GM12891 (cell line): ENCODE measurements at regions not wholly inside any gene's neighbourhood (a gene's known extent, or its start where the extent isn't known, plus 50 kb on each side); places are given as distances from the start of the nearest gene placed in this dataset.

Experiments used
- DNase-seq: peaks from one replicate; pipeline ENCODE4 v3.0.0; 2011; ENCODE audit warnings: low spot score; ENCODE audit not compliant: insufficient read length
- FAIRE-seq: peaks from 2 replicates; lab custom pipeline; 2011; peaks lifted over from hg19 to GRCh38; lab: Jason Lieb, UNC
- PAX5 ChIP-seq: IDR thresholded peaks from 2 replicates; pipeline ENCODE4 v1.6.1; 2011; ENCODE audit warnings: low read length, moderate library complexity, mild to moderate bottlenecking; ENCODE audit not compliant: insufficient read depth, severe bottlenecking
- POLR2A ChIP-seq: IDR thresholded peaks from 2 replicates; pipeline ENCODE4 v1.6.1; 2011; ENCODE audit warnings: low read depth, low read length, control low read depth
- POLR2AphosphoS5 ChIP-seq: IDR thresholded peaks from 2 replicates; pipeline ENCODE4 v1.6.1; 2011; ENCODE audit warnings: low read depth, low read length, control low read depth
- POU2F2 ChIP-seq: IDR thresholded peaks from 2 replicates; pipeline ENCODE4 v1.6.1; 2011; ENCODE audit warnings: low read depth, mild to moderate bottlenecking, control low read depth, low read length, moderate library complexity
- SPI1 ChIP-seq: IDR thresholded peaks from 2 replicates; pipeline ENCODE4 v1.6.1; 2011; ENCODE audit warnings: low read depth, low read length, control low read depth
- TAF1 ChIP-seq: IDR thresholded peaks from 2 replicates; pipeline ENCODE4 v1.6.1; 2011; ENCODE audit warnings: low read depth, low read length, control low read depth

DNA sequence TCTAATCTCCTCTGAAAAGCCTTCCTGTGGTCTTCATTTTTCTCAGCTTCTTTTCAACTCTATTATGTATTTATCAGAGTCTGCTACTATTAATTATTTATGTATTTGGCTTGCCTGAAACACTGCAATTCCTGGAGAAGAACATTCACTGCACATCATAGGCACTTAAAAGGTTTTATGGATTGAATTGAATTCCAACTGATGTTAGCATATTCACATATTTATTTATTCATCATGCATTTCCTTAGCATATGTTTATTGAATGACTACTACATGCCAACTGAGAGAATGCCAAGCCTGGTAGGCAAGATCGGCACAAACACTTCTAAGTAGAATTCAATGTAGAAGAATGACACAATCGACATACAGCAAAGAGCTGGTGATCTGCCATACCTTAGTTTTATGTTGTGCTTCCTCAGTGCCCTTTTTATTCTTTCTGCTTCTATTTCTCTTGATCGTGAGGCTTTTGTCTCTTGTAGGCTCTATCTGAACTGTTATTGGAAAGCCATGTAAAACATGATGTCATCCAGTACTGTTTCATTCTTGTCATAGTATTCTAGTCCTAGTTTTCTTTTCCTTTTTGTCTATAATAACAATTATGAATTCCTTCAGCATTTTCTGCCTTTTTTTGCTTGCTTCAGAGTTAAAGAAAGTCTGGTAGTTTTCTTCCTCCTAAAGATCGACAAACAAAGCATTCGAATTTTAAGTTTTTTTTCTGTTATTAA, 454.2 kb downstream of the TLE4 start:
- no peak for DNase-seq
- TF ChIP-seq TAF1 (no peak), POLR2AphosphoS5 (no peak), SPI1 (no peak)
- no peak for FAIRE-seq

DNA sequence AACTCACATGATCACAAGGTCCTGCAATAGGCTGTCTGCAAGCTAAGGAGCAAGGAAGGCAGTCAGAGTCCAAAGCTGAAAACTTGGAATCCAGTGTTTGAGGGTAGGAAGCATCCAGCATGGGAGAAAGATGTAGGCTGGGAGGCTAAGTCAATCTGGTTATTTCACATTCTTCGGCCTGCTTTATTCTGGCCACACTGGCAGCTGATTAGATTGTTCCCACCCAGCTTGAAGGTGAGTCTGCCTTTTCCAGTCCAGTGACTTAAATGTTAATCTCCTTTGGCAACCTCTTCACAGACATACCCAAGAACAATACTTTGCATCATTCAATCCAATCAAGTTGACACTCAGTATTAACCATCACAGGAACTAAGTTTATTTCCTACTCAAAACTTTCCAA, 453.4 kb downstream of the TLE4 start:
- TF ChIP-seq TAF1 (no peak), POLR2A (no peak), POU2F2 (no peak)
- no peak for FAIRE-seq
- DNase-seq: no peak

DNA sequence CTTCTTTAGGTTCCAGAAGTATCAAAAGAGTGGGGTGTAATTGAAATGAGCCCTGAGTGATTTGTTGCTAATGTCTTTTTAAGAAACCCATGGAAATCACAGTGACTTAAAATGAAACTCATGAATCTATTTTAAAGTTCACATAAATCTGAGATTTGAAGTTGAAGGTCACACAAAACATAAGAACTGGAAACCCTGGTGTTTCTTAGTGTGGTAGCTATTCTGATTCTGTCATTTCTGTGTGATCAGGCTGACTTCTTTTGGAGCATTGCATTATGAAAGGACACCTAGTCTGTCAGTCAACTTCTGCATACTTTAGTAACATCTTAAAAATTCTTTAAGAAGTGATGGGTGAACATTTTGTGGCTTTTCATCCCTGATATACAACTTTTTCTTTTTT, 448.8 kb downstream of the TLE4 start:
- FAIRE-seq (no peak), DNase-seq (no peak)
- TF ChIP-seq SPI1 (no peak), POU2F2 (no peak), POLR2A (no peak), POLR2AphosphoS5 (no peak), TAF1 (no peak), PAX5 (no peak)

DNA sequence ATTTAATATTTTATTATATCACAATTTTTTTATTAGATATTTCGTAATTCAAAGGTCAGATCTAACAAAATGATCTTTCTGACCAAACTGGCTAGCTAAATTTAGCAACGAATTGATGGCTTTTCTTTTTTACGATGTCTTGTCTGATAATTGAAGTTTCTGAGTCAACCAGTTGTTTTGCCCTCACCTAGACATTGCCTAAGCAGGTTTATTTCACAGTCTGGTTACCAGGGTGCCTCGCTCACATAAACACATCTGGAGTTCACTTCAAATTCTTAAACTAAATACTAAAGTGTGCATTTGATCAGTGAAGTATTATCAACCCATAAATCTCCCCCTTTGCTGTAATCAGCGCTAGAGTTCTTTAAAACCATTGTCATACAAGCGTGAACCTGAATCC, 448.3 kb downstream of the TLE4 start:
- FAIRE-seq (no peak), DNase-seq (no peak)
- TF ChIP-seq PAX5 (no peak), TAF1 (no peak), POLR2A (no peak), POLR2AphosphoS5 (no peak), POU2F2 (no peak), SPI1 (no peak)

DNA sequence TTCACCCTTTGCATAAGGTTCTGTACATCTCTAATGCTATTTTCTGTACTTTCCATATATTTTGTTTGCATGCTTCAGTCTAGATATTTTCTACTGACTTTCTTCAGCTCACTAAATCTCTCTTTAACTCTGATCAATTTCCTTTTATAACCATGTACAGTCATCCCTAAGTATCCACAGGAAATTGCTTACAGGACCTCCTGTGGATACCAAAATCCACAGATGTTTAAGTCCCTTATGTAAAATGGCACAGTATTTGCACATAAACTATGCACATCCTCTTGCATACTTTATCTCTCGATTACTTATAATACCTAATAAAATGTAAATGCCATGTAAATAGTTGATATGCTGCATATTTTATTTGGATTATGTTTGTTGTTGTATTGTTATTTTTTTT, 442.1 kb downstream of the TLE4 start:
- FAIRE-seq (no peak), DNase-seq (no peak)
- TF ChIP-seq POU2F2: no peak
- TF ChIP-seq POLR2A: no peak
- no peak for TF ChIP-seq SPI1

DNA sequence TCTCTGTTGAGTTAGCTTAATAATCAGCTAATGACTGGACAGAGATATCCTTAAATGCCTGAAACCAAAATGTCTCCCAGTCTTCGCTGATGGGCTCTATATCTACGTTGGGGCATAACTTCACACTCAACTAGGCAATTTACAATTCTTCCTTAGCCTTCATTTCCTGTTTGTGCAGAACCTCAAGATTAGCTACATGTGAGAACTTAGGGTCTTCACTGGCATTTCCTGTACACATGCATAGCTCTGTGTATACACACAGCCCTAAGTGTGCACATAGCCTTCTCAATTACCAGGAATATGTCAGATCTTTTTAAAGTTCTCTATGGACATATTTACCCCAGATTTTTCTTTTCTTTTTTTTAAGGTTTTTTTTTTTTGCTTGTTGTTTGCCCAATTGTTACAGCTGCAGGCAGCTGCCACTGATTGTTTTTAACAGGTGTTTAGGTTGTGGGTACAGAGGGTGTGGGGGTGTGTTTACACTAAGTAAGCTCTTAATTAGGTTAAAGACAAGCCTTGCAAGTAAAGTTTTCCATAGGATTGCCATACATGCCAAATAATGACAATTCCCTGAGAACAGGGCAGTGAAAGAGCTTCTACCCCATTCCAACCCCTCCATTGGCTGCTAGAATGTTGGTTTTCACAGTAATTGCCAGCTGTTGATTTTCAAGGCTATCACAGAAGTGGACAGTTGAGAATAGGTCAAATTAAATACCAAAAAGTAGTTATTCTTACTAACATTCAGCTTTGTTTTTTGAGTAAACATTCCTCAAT, 441.0 kb downstream of the TLE4 start:
- FAIRE-seq (no peak), DNase-seq (no peak)
- no peak for TF ChIP-seq POLR2AphosphoS5
- TF ChIP-seq SPI1: no peak
- TF ChIP-seq POU2F2: no peak
- TF ChIP-seq POLR2A: no peak
- TF ChIP-seq PAX5: no peak
- TF ChIP-seq TAF1: no peak

DNA sequence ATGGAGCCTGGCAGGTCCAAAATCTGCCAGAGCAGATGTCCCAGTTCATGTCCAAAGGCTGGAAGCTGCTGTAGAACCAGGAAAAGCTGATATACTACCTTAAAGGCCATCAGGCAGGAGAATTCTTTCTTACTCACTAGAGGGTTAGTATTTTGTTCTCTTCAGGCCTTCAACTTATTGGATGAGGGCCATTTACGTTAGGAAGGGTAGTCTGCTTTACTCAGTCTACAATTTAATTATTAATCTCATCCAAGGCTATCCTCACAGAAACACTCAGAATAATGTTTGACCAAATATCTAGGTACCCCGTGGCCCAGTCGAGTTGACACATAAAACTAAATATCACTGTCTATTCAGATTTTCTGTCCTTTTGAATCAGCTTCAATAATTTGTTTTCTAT, 437.4 kb downstream of the TLE4 start:
- TF ChIP-seq POLR2AphosphoS5: no peak
- TF ChIP-seq POU2F2: no peak
- TF ChIP-seq TAF1: no peak
- no peak for TF ChIP-seq PAX5
- no peak for TF ChIP-seq POLR2A
- no peak for TF ChIP-seq SPI1
- DNase-seq (no peak), FAIRE-seq (no peak)

DNA sequence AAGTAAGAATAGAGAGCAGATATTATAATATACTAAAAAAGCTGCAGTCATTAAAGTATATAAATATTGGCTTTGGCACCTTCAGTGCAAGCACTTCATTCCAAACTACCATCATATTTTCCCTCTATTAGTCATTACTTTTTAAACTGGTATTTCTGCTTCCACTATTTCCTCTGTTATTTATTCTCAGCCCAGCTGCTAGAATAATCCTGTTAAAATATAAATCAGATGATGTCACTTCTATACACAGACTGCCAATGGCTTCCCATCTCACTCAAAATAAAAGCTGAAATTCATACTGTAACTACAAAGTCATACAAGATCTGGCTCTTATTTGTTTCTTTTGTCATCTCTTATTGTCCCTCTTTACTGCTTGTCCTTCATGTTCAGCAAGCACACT, 432.9 kb downstream of the TLE4 start:
- no peak for FAIRE-seq
- DNase-seq: no peak
- TF ChIP-seq SPI1 (no peak), POU2F2 (no peak), PAX5 (no peak), POLR2AphosphoS5 (no peak), POLR2A (no peak), TAF1 (no peak)

DNA sequence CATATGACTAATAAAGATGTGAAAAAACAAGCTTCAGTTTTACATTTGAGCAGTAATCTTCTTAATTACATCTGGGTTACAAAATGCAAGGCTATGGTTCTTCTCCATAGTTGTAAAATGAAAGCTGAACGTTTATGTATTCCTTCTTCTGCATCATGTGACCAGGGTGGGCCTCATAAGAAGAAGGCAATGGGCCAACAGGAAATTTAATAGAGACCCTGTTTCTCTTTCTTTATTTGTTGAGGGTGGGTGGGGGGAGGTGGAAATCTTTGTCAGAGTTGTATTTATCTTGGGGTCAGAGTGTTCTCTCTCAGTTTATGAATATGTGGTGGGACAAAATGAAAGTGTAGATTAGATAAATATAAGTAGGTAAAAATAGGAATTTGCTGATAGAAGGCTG, 418.8 kb downstream of the TLE4 start:
- DNase-seq (no peak), FAIRE-seq (no peak)
- no peak for TF ChIP-seq PAX5

DNA sequence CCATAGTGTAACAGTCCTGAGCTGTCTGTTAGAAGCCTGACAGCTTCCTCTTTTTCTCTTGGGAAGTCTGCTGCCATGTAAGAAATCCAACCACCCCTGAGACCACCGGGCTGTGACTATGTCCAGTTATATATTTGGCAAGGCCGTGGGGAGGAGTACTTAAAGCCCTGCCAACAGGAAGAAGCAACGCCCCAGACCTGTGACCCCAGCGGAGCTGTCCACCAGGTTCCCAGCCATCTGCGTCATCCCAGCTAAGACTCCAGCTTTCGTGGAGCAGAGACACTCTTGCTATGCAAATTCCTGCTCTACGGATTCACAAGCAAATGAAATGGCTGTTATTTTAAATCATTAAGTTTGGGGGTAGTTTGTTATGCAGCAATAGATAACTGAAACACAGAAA, 417.3 kb downstream of the TLE4 start:
- TF ChIP-seq TAF1: no peak
- no peak for TF ChIP-seq SPI1
- TF ChIP-seq PAX5: no peak
- DNase-seq (no peak), FAIRE-seq (no peak)
